Activated T-cell treated with anti-CD3 and anti-CD28 coated beads, Interleukin-2, amount 50 U/mL, for 1 hour (primary cell): ENCODE measurements at regions not wholly inside any gene's neighbourhood (a gene's known extent, or its start where the extent isn't known, plus 50 kb on each side); places are given as distances from the start of the nearest gene placed in this dataset.

ENCODE experiments used
- DNase-seq: peaks from one replicate; pipeline ENCODE4 v3.0.0-alpha.2; 2020

DNA sequence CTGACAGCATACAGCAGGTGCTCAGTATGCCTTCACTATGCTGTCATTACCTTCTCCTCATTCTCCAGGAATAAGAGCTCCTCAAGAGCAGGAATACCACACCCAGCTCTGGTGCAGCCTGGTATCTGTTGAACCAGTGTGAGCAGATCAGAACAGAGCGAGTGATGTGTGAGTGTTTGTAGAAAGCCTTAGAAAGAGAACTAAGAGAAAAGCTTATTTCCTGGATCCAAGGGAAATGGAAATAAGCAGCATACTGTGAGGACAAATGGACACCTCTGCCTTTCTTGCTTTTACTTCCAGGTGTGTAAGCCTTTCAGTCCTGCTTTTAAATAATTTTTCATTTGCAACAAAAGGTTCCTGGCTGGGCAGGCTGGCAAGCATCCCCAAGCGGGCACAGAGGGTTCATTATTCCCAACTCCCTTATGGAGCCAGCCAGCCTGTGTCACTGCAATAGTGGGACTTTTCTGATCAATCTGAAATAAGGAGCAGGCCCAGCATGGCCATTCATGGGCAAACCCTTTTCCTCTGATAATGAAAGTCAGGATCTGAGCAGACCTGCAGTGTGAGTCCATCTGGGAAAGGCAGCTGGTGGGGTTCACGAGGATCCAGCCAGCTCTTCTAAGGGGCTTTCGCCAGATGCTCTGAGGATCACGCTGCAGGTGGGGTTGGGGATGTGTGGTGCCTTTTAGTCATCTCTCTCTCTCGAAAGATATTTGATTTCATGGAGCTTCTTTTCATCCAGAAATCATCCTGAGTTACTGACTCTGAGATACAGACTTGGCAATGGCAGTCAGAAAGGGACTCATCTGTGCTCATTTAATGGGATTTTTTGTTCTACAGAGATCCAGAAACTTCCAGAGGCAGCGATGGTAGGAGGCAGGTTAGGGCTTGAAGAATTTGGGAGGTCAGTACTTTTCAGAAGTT, 594.9 kb upstream of the CFAP20DC start:
- no peak for DNase-seq

- no peak for DNase-seq
Observed at GRCh38 chr3:59641169-59641899, 591.5 kb upstream of the CFAP20DC start.

- no peak for DNase-seq
Observed at GRCh38 chr3:59632760-59633573, 583.1 kb upstream of the CFAP20DC start.

GRCh38 chr3:59631482-59631881, 581.7 kb upstream of the CFAP20DC start:
- DNase-seq, result no peak

DNA sequence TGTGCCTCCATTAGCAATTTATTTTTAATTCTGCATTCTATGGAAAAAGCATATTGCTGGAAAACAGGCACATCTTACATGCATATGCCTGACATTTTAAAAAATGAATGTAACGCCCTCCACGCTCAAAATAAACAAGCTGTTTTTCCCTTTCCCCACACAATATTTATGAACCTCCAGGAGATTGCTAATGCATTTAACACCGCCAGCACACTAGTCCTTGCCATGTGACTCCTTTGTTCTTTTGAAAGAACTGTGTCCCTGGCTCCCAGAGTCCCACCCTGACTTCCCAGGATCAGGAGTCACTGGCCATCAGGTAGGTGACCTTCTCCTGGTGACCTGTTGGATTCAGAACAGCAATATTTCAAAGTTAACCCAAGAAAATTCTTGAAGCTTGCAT, 571.2 kb upstream of the CFAP20DC start:
- DNase-seq, result no peak

DNA sequence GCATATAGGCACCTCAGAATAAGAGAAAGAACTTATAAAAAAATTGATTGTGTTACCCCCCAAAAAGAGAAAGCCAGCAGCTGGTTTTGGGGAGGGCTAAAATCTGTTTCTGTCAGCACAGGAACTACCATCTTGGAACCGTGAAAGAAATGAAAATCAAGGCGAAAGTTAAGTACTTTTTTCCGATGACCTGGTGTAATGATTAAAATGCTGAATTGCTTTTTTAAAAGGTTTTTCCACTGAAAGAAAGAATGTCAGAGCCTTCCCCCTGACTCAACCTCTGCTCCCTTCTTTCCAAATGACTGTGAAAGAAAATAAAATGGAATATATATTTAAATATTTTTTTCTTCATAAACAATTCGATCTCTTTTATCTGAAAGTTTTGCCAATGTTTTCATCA, 570.5 kb upstream of the CFAP20DC start:
- no peak for DNase-seq

GRCh38 chr3:59612444-59612715, 562.6 kb upstream of the CFAP20DC start:
- DNase-seq, result no peak

DNA sequence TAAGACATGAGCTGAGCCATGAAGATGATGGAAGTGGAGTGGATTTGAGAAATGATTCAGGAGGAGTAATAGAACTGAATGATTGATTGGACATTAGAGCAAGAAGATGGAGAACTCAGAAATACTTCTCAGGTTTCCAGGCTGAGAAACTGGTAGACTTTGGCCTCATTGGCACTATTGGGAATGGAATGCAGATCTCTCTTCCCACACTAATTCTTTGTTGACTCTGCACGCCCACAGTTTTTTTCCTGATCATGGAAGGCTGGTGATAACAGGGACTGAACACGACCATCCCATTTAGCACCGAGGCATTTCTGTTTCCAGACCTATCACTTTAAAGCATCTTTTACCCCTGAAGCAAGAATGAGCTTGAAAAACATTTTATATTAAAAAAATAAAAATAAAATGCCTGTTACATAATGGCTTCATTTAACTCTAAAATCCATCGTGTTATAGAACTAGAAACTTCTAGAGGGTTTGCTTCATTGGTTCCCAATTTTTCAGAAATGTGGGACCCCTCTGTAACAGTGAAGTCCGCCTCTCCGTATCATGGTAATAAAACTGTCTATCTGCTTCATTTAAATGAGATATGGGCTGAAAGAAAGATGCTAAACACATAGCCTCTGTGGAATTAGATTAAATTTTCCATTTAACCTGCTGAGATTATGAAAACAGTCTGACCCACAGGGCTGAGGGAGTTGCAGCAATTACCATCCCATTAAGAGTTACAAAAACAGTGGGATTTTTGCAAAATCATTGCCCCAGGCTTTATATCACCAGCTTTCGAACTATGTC, 562.0 kb upstream of the CFAP20DC start:
- no peak for DNase-seq

DNA sequence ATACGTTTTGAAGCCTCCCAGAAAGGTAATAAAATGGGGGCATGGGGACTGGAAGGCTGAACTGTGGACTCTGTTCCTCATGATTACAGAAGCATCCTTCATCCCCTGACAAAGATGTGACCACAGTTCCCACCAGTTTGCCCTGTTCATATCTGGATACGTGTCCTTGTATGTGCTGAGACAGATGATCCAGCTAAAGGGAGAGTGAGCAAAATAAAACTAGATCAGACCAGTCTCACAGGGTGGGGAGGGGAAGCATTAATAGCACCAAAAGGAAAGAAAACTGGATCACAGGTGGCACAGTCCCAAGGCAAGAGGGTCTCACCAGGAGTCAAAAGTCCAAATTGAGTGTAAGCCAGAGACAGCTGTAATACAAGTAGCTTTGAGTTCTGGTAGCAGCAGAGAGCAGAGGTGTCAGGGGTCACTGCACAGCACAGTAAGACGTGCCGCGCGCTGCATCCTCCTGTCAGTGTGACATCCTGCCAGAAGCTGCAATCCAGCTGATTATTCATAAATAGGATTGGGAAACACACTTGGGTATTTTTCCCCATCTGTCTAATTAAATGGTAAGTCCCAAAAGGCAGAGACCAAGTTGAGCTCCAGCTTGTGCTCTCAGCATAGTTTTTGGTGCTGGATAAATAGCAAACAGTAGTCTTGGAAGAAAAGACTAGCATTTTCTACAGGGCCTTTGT, 560.0 kb upstream of the CFAP20DC start:
- DNase-seq, result no peak

- DNase-seq, result no peak
Observed at GRCh38 chr3:59608356-59608755, 558.5 kb upstream of the CFAP20DC start.

DNA sequence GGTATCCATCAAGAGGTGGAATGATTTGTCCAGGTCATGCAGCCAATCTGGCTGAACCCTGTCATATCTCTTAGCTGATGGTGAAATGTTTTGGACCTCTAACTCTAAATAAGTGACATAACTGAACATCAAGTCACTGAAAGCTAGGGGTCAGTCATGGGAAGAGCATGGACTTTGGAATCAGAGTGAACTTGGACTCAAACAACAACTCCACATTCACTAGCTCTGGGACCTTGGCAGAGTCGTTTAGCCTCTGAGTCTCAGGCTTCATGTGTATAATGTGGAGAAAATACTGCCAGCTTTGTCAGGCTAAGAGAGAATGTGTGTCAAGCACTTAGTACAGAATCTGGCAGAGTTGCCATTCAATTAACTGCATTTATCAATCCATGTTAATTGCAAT, 557.8 kb upstream of the CFAP20DC start:
- no peak for DNase-seq

- DNase-seq, result no peak
Observed at GRCh38 chr3:59606638-59607266, 556.9 kb upstream of the CFAP20DC start.

DNA sequence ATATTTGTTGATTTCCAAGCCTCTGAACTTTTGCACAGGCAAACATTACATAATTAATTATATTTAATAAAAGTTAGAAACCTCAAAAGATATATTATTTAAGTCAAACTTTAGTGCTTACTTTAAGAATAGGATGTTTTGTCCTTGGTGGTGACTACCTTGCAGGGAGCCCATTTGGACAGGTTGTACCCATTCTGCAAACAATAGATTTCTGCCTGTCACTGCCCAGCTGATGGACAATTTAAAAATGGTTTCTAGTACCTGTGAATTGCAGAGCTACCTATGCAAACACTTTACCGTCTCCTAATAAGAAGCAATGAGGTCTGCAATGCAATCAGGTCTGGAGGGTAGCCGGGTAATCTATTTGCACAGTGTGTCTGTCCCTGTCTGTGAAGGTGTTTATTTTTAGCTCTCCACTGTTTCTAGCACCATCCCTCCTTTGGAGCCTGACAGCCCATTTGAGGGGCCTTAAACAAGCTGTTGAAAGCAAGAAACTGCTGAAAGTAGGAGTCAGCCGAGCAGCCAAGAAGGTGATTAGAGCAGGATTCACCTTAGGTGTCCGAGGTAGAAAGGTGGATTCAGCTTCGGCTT, 556.2 kb upstream of the CFAP20DC start:
- DNase-seq, result no peak

- DNase-seq, result no peak
Observed at GRCh38 chr3:59605318-59605717, 555.5 kb upstream of the CFAP20DC start.

GRCh38 chr3:59601486-59601885, 551.7 kb upstream of the CFAP20DC start:
- DNase-seq, result no peak

DNA sequence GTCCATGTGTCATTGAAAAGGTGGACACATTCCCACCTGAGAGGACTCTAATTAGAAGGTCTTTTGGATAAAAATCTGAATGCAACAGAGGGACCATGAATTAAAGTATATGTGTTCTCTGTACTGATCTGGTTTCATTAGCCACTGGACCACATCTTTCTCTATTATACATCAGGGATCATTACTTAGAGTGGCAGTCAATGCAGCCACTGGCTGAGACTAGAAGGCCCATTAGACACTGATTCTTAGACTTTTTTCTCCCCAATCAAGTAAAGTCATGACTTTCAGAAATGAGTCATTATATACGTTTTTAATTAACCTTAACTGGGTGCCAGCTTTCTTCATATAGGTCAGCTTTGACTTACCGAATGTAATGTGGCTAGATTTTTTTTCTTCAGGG, 550.8 kb upstream of the CFAP20DC start:
- DNase-seq, result no peak

DNA sequence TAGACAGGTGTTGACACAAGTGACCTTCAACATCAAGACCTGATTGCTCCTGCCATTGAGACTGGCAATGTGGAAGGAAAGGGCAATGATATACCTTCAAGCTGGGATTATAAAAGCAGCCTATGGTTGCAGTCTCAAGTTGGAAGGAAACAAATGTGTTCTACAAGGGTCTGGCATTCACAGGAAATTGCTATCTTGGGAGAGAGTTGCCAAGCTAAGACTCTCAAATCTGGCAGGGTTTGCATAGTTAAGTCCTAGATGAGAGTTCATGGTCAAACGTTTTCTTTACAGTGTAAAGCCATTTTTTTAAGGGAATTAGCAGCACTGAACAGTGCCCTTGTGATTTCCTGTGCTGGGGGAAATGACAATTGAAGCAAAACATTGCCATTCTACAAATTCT, 546.9 kb upstream of the CFAP20DC start:
- no peak for DNase-seq

GRCh38 chr3:59595830-59596229, 546.0 kb upstream of the CFAP20DC start:
- DNase-seq, result no peak

DNA sequence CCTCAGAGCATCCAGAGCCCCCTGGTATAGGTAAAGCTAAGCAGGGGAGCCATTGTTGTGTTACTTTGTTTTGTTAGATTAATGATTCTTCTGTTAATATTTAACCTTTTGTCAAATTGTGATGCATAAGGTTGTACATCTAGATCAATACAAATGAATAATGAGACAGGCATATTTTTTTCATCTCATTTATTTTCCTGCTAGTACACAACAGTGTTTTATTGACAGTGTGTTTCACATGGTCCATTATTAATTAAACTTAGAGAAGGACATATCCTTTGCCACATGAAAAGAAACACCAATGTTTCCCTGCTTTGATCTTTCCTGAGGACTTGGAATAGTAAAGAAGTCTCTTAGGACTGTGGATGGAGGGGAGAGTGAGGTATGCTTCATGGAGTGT, 543.6 kb upstream of the CFAP20DC start:
- no peak for DNase-seq

GRCh38 chr3:59580996-59581395, 531.2 kb upstream of the CFAP20DC start:
- DNase-seq, result no peak

GRCh38 chr3:59580499-59580898, 530.7 kb upstream of the CFAP20DC start:
- DNase-seq, result no peak
